ENCODE measurements at regions not wholly inside any gene's neighbourhood (a gene's known extent, or its start where the extent isn't known, plus 50 kb on each side); places are given as distances from the start of the nearest gene placed in this dataset.

- H3K4me1 ChIP-seq (ENCODE audit: control insufficient read depth, extremely low read depth, insufficient read depth, low read length) = no peaks in the 10 kb centered on the region
- FAIRE-seq (no peak), DNase-seq (ENCODE audit: low read depth, low spot score) (no peak)
- no peak overlapping the region for H3K9ac ChIP-seq (replicated peaks; ENCODE audit: extremely low read depth, insufficient read depth, low read length)
- ChIA-PET POLR2A (no interaction called here), CTCF (no interaction called here)
- no peaks in the 10 kb centered on the region for H3K79me2 ChIP-seq (ENCODE audit: control insufficient read depth, insufficient read depth, low read length)
- no TSS peak for BruUV-seq (replicated peaks)
- H3K4me2 ChIP-seq (ENCODE audit: insufficient read depth, low read length) = no peak overlapping the region
- no peaks in the 10 kb centered on the region for H3K9me3 ChIP-seq (replicated peaks; ENCODE audit: control insufficient read depth, insufficient read depth, low read length)
- dilution Hi-C loops (cut with MboI; ENCODE audit: extremely low pct_ligation_motif_present, low sequenced_read_pairs) = no loop called here
- no peak overlapping the region for H3K27ac ChIP-seq (ENCODE audit: insufficient read depth, low read depth, low read length)
- H2AFZ ChIP-seq (ENCODE audit: low read depth, low read length) = no peak overlapping the region
- TF ChIP-seq POLR2A (IDR thresholded peaks at IDR 0.05; ENCODE audit: low read depth, low read length) (no peak), CTCF (IDR thresholded peaks at IDR 0.05; ENCODE audit: extremely low read depth in 1 of 2, insufficient read depth in 1 of 2, low read depth in 1 of 2, low read length in 2 of 2) (no peak), FOS (IDR thresholded peaks at IDR 0.05; ENCODE audit: borderline replicate concordance, insufficient read depth, low read length) (no peak), MYC (IDR thresholded peaks at IDR 0.05; ENCODE audit: low read depth, low read length) (no peak)
- H3K9me1 ChIP-seq (replicated peaks; ENCODE audit: control insufficient read depth, extremely low read depth, insufficient read depth, low read length) = no peaks in the 10 kb centered on the region
- H4K20me1 ChIP-seq (replicated peaks; ENCODE audit: control insufficient read depth, extremely low read depth, insufficient read depth, low read length) = no peaks in the 10 kb centered on the region
- no peaks in the 10 kb centered on the region for H3K27me3 ChIP-seq (ENCODE audit: control insufficient read depth in 2 of 2, insufficient read depth in 2 of 2, low read length in 2 of 2)
- no peak overlapping the region for H3K4me3 ChIP-seq (replicated peaks in 1 of 3; ENCODE audit: insufficient read depth in 1 of 3, low read depth in 1 of 3, low read length in 3 of 3)
- intact Hi-C loops (cut with micrococcal nuclease) = no loop called here
- H3K36me3 ChIP-seq (ENCODE audit: control insufficient read depth in 2 of 2, extremely low read depth in 1 of 2, insufficient read depth in 2 of 2, low read length in 2 of 2) = no peaks in the 10 kb centered on the region
These were observed 58.9 kb upstream of the DAZL start for GRCh38 chr3:16663854-16664712.

DNA sequence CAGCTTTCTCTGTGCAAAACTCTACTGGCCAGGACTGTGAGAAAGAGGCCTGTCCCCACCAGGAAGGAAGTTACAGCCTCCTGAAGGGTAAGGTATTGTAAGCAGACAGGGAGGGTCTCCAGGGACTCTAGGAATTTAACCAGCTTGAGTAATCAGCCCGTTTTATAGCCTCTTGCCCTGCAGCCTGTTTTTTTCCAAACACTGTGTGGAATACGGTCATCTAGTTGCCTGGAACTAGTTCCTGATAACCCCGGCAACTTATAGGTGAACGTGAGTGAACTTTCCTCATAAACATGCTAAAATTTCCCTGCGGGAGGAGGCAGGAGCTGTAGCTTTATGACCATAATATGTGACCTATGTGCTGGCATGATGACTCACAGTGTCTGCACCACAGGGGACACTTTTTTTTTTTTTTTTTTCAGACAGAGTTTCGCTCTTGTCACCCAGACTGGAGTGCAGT lies 60.1 kb upstream of the DAZL start:
- H3K4me2 ChIP-seq (ENCODE audit: insufficient read depth, low read length) = no peak overlapping the region
- DNase-seq (ENCODE audit: low read depth, low spot score) (no peak), FAIRE-seq (no peak)

More for the DNA sequence above, 60.1 kb upstream of the DAZL start:
- no peaks in the 10 kb centered on the region for H3K79me2 ChIP-seq (ENCODE audit: control insufficient read depth, insufficient read depth, low read length)
- no peak overlapping the region for H3K27ac ChIP-seq (ENCODE audit: insufficient read depth, low read depth, low read length)
- ChIA-PET POLR2A (interaction anchor here (0.7 kb wide), 1 partner anchor 33 kb away, joined by 10 read pairs; no protein-coding TSS in a partner anchor), CTCF (interaction anchor here (0.7 kb wide), 1 partner anchor 375 kb away, joined by 3 read pairs; no protein-coding TSS in a partner anchor)
- H3K9me1 ChIP-seq (replicated peaks; ENCODE audit: control insufficient read depth, extremely low read depth, insufficient read depth, low read length) = no peaks in the 10 kb centered on the region
- dilution Hi-C loops (cut with MboI; ENCODE audit: extremely low pct_ligation_motif_present, low sequenced_read_pairs) (no loop called here), intact Hi-C loops (cut with micrococcal nuclease) (no loop called here)
- no peak overlapping the region for H3K9ac ChIP-seq (replicated peaks; ENCODE audit: extremely low read depth, insufficient read depth, low read length)
- H2AFZ ChIP-seq (ENCODE audit: low read depth, low read length) = no peak overlapping the region
- no peaks in the 10 kb centered on the region for H3K9me3 ChIP-seq (replicated peaks; ENCODE audit: control insufficient read depth, insufficient read depth, low read length)
- peaks cover 0 to 2% of the 10 kb centered on the region in 2 experiments for H3K27me3 ChIP-seq (ENCODE audit: control insufficient read depth in 2 of 2, insufficient read depth in 2 of 2, low read length in 2 of 2)
- BruUV-seq (replicated peaks) = no TSS peak
- no peak overlapping the region for H3K4me3 ChIP-seq (replicated peaks in 1 of 3; ENCODE audit: insufficient read depth in 1 of 3, low read depth in 1 of 3, low read length in 3 of 3)
- H4K20me1 ChIP-seq (replicated peaks; ENCODE audit: control insufficient read depth, extremely low read depth, insufficient read depth, low read length) = no peaks in the 10 kb centered on the region
- no peaks in the 10 kb centered on the region for H3K36me3 ChIP-seq (ENCODE audit: control insufficient read depth in 2 of 2, extremely low read depth in 1 of 2, insufficient read depth in 2 of 2, low read length in 2 of 2)
- no peaks in the 10 kb centered on the region for H3K4me1 ChIP-seq (ENCODE audit: control insufficient read depth, extremely low read depth, insufficient read depth, low read length)
- TF ChIP-seq POLR2AphosphoS5 (IDR thresholded peaks at IDR 0.05; ENCODE audit: insufficient read depth, low read depth, low read length) = no peak
- no peak for TF ChIP-seq FOS (IDR thresholded peaks at IDR 0.05; ENCODE audit: borderline replicate concordance, insufficient read depth, low read length)
- no peak for TF ChIP-seq POLR2A (IDR thresholded peaks at IDR 0.05; ENCODE audit: low read depth, low read length)
- no peak for TF ChIP-seq MYC (IDR thresholded peaks at IDR 0.05; ENCODE audit: low read depth, low read length)
- no peak for TF ChIP-seq JUN (IDR thresholded peaks at IDR 0.05; ENCODE audit: borderline replicate concordance, insufficient read depth, insufficient read length, low read depth)
- TF ChIP-seq, protein P1, sequence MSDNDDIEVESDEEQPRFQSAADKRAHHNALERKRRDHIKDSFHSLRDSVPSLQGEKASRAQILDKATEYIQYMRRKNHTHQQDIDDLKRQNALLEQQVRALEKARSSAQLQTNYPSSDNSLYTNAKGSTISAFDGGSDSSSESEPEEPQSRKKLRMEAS (IDR thresholded peaks at IDR 0.05; ENCODE audit: insufficient read depth, insufficient read length) = no peak
- TF ChIP-seq GATA2 (IDR thresholded peaks at IDR 0.05; ENCODE audit: insufficient read depth, insufficient read length, low read depth, low read length) = no peak

All from endothelial cell of umbilical vein (primary cell).